T-helper 2 cell treated with Interferon-gamma antibody and Interleukin-4, amounts not matched to agents 5 μg/mL and 100 μg/mL, for 36 hours (primary cell): ENCODE measurements at regions not wholly inside any gene's neighbourhood (a gene's known extent, or its start where the extent isn't known, plus 50 kb on each side); places are given as distances from the start of the nearest gene placed in this dataset.
"Not testable (repeated sequence)": the region's sequence is repeated elsewhere in the genome, so short reads cannot be mapped to it uniquely, and the experiment has no call there.

Experiments
- DNase-seq: peaks from one replicate; pipeline ENCODE4 v3.0.0; 2021; ENCODE audit warnings: low spot score
- H3K27ac Mint-ChIP-seq: one replicate; pipeline ENCODE4 v1.8.0; 2021; ENCODE audit warnings: mild to moderate bottlenecking, mixed read lengths
- H3K27me3 Mint-ChIP-seq: one replicate; pipeline ENCODE4 v1.8.0; 2021; ENCODE audit warnings: low read depth, mixed read lengths
- H3K36me3 Mint-ChIP-seq: one replicate; pipeline ENCODE4 v1.8.0; 2021; ENCODE audit warnings: low read depth, mixed read lengths
- H3K4me1 Mint-ChIP-seq: one replicate; pipeline ENCODE4 v1.8.0; 2021; ENCODE audit warnings: low read depth, mixed read lengths
- H3K4me3 Mint-ChIP-seq: one replicate; pipeline ENCODE4 v1.8.0; 2022; ENCODE audit warnings: mild to moderate bottlenecking, moderate library complexity, mixed read lengths
- H3K9me3 Mint-ChIP-seq: one replicate; pipeline ENCODE4 v1.8.0; 2021; ENCODE audit warnings: mixed read lengths

GRCh38 chr3:176615826-176616225 is 581.5 kb downstream of the TBL1XR1 start:
- H3K4me1 Mint-ChIP-seq = no peaks in the 10 kb centered on the region
- H3K27me3 Mint-ChIP-seq = no peaks in the 10 kb centered on the region
- no peaks in the 10 kb centered on the region for H3K36me3 Mint-ChIP-seq
- H3K4me3 Mint-ChIP-seq = no peak overlapping the region
- no peak overlapping the region for H3K27ac Mint-ChIP-seq
- no peak for DNase-seq
- H3K9me3 Mint-ChIP-seq = no peaks in the 10 kb centered on the region

GRCh38 chr3:176611703-176612102 is 585.6 kb downstream of the TBL1XR1 start:
- no peak for DNase-seq
- Mint-ChIP-seq H3K36me3 (no peaks in the 10 kb centered on the region), H3K4me1 (no peaks in the 10 kb centered on the region), H3K9me3 (no peaks in the 10 kb centered on the region), H3K27ac (no peak overlapping the region), H3K27me3 (no peaks in the 10 kb centered on the region), H3K4me3 (no peak overlapping the region)

DNA sequence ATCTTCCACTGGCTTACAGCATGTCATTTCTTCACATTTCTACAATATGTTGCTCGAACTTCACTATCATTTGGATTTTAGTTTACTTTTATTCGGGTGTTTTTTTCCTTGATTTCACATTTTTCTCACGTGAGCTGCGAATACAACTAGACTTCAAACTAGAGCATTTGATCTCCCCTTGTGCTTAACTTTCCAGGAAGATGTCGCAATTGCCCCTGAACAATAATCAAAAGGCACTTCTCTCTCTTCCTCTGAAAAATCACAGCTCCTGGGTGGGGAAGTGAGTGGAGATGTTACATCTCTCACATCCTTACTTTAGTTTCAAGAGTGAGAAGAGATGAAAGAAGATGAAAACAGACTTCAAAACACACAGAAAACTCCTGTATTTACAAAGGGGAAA is 587.9 kb downstream of the TBL1XR1 start:
- Mint-ChIP-seq H3K4me1 (no peaks in the 10 kb centered on the region), H3K9me3 (no peaks in the 10 kb centered on the region), H3K36me3 (no peaks in the 10 kb centered on the region), H3K27ac (no peak overlapping the region), H3K4me3 (no peak overlapping the region), H3K27me3 (no peaks in the 10 kb centered on the region)
- DNase-seq = no peak

- not testable (repeated sequence) for H3K4me1 Mint-ChIP-seq, H3K27ac Mint-ChIP-seq, H3K27me3 Mint-ChIP-seq
Observed at GRCh38 chr3:176605553-176605952, 591.7 kb downstream of the TBL1XR1 start.

GRCh38 chr3:176595307-176595706 is 602.0 kb downstream of the TBL1XR1 start:
- no peak overlapping the region for H3K27ac Mint-ChIP-seq
- H3K27me3 Mint-ChIP-seq = no peaks in the 10 kb centered on the region
- DNase-seq = no peak
- H3K36me3 Mint-ChIP-seq = no peaks in the 10 kb centered on the region
- H3K4me1 Mint-ChIP-seq = no peaks in the 10 kb centered on the region
- H3K4me3 Mint-ChIP-seq = no peak overlapping the region
- no peaks in the 10 kb centered on the region for H3K9me3 Mint-ChIP-seq

More at GRCh38 chr3:176605553-176605952, 591.7 kb downstream of the TBL1XR1 start:
- not testable (repeated sequence) for H3K36me3 Mint-ChIP-seq, H3K9me3 Mint-ChIP-seq, H3K4me3 Mint-ChIP-seq, DNase-seq

DNA sequence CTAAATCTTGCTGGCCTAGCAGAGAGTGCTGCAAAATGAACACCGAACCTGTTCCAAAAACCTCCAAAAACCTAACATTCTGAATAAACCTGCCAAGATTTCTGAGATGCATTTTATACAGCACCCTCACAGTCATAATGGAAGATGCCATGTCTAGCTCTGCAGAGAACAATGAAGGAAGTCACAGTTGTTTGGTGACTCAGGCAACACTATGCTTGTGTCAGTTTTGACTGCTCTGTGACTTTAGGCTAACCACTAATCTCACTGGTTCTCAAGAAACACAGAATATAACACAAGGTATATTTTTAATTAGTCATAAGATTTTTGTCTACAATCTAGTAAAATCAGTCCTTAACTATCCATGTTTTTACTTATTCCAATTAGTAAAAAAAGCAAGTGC is 606.6 kb downstream of the TBL1XR1 start:
- Mint-ChIP-seq H3K4me3 (no peak overlapping the region), H3K27ac (no peak overlapping the region), H3K36me3 (no peaks in the 10 kb centered on the region), H3K9me3 (no peaks in the 10 kb centered on the region), H3K4me1 (no peaks in the 10 kb centered on the region), H3K27me3 (no peaks in the 10 kb centered on the region)
- no peak for DNase-seq

GRCh38 chr3:176587089-176587488 is 610.2 kb downstream of the TBL1XR1 start:
- no peak for DNase-seq
- Mint-ChIP-seq H3K36me3 (no peaks in the 10 kb centered on the region), H3K27ac (no peak overlapping the region), H3K4me3 (no peak overlapping the region), H3K27me3 (no peaks in the 10 kb centered on the region), H3K4me1 (no peaks in the 10 kb centered on the region), H3K9me3 (no peaks in the 10 kb centered on the region)

- Mint-ChIP-seq H3K27me3 (no peaks in the 10 kb centered on the region), H3K9me3 (no peaks in the 10 kb centered on the region), H3K36me3 (no peaks in the 10 kb centered on the region), H3K27ac (no peak overlapping the region), H3K4me1 (no peaks in the 10 kb centered on the region), H3K4me3 (no peak overlapping the region)
- DNase-seq = no peak
Observed at GRCh38 chr3:176584413-176585176, 612.7 kb downstream of the TBL1XR1 start.

DNA sequence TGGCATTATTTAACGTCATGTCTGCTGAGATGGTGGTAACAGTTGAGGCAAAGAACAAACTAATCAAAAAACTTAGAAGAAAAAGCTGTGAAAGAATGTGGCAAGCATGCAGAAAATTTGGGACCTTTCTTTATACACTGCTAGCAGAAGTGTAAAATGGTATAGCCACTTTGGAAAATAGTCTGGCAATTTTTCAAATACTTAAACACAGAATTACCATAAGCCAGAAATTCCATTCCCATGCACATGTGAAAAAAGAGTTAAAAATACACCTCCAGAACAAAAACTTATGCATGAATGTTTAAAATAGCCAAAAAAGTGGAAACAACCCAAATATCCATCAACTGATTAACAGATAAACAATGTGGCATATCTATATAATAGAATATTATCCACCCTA is 613.3 kb downstream of the TBL1XR1 start:
- Mint-ChIP-seq H3K36me3 (no peaks in the 10 kb centered on the region), H3K4me1 (no peaks in the 10 kb centered on the region), H3K4me3 (no peak overlapping the region), H3K27me3 (no peaks in the 10 kb centered on the region), H3K27ac (no peak overlapping the region), H3K9me3 (no peaks in the 10 kb centered on the region)
- DNase-seq = no peak

DNA sequence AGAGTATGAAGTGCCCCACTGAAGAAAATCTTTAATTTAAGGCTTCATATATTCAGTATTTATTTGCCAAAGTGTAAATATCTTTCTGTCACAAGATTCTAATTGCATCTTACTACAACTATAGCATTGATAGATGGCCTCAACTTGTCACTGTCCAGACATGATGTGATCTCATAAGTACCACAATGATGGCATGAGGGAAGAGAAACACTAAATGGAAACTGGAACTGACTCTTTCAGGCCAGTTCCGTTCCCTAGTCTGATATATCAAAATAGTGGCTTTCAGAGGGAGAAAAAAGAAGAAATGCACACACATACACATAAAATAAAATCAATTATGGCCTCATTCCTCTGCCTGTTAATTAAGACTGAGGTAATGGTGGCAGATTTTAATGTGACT is 615.7 kb downstream of the TBL1XR1 start:
- no peaks in the 10 kb centered on the region for H3K27me3 Mint-ChIP-seq
- no peak overlapping the region for H3K4me3 Mint-ChIP-seq
- no peak for DNase-seq
- H3K36me3 Mint-ChIP-seq = no peaks in the 10 kb centered on the region
- H3K9me3 Mint-ChIP-seq = no peaks in the 10 kb centered on the region
- H3K27ac Mint-ChIP-seq = no peak overlapping the region
- H3K4me1 Mint-ChIP-seq = no peaks in the 10 kb centered on the region

DNA sequence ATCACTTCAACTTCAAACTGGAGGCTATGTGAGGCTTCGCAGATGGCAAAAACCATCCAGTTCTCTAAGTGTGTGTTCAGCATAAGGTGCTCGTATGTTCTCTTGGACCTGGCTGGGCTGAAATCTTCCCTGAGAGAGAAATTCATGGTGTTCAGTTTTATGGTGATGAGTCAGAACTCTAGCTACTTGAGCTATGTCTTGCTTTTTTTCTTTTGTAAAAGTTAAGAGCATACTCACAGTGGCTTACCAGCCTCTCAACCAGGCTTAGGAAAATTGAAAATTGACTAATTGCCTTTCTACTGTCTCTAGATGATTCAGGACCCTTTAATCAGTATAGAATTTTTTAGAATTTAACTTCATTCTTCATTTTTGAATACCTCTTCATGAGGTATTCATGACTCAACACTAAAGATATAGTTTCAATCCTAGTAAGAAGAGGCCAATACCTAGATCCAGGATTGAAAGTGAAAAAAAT is 617.5 kb downstream of the TBL1XR1 start:
- Mint-ChIP-seq H3K27ac (no peak overlapping the region), H3K4me3 (no peak overlapping the region), H3K4me1 (no peaks in the 10 kb centered on the region), H3K9me3 (no peaks in the 10 kb centered on the region), H3K27me3 (no peaks in the 10 kb centered on the region), H3K36me3 (no peaks in the 10 kb centered on the region)
- no peak for DNase-seq

GRCh38 chr3:176578316-176578715 is 619.0 kb downstream of the TBL1XR1 start:
- Mint-ChIP-seq H3K27ac (no peak overlapping the region), H3K36me3 (no peaks in the 10 kb centered on the region), H3K9me3 (no peaks in the 10 kb centered on the region), H3K4me1 (no peaks in the 10 kb centered on the region), H3K27me3 (no peaks in the 10 kb centered on the region), H3K4me3 (no peak overlapping the region)
- DNase-seq = no peak

- Mint-ChIP-seq H3K9me3 (no peaks in the 10 kb centered on the region), H3K36me3 (no peaks in the 10 kb centered on the region), H3K27ac (no peak overlapping the region), H3K4me1 (no peaks in the 10 kb centered on the region), H3K27me3 (no peaks in the 10 kb centered on the region), H3K4me3 (no peak overlapping the region)
- no peak for DNase-seq
Observed at GRCh38 chr3:176577447-176577846, 619.8 kb downstream of the TBL1XR1 start.

- Mint-ChIP-seq H3K9me3 (peaks cover 4% of the 10 kb centered on the region), H3K27ac (no peak overlapping the region), H3K36me3 (no peaks in the 10 kb centered on the region), H3K4me3 (no peak overlapping the region), H3K27me3 (no peaks in the 10 kb centered on the region), H3K4me1 (no peaks in the 10 kb centered on the region)
- DNase-seq = no peak
Observed at GRCh38 chr3:176574786-176575185, 622.5 kb downstream of the TBL1XR1 start.

DNA sequence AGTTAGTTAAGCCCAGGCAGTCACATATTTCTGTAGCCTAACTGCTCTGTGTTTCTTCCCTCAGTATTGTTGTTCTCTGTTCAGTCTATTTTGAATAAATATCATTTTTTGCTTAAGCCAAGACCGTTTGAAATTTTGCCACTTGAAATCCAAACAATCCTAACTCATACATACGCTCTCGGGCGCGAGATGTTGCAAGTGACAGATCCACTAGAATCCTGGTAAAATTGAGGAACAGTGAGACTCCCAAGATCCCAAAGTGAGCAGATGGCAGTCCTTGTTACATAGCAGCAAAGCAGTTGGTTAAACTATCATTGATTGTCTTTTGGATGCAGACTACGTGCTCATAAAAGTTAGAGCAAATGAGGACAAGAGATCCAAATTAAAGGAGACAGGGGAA is 625.4 kb downstream of the TBL1XR1 start:
- H3K36me3 Mint-ChIP-seq = no peaks in the 10 kb centered on the region
- H3K27me3 Mint-ChIP-seq = no peaks in the 10 kb centered on the region
- no peak overlapping the region for H3K4me3 Mint-ChIP-seq

More for the DNA sequence above, 625.4 kb downstream of the TBL1XR1 start:
- H3K4me1 Mint-ChIP-seq = no peaks in the 10 kb centered on the region
- no peak overlapping the region for H3K27ac Mint-ChIP-seq
- H3K9me3 Mint-ChIP-seq = peaks cover 4% of the 10 kb centered on the region
- no peak for DNase-seq
